SU-DHL-6 (cell line): ENCODE measurements at regions not wholly inside any gene's neighbourhood (a gene's known extent, or its start where the extent isn't known, plus 50 kb on each side); places are given as distances from the start of the nearest gene placed in this dataset.

Experiments used
- EZH2phosphoT487 ChIP-seq: fragments of 200-600 bp; sonication (generic), shearing (Covaris generic); conservative IDR thresholded peaks from 2 replicates; pipeline ENCODE4 v1.6.1; 2018; ENCODE audit warnings: mild to moderate bottlenecking, antibody characterized with exemption, low read length, moderate library complexity, mixed read lengths
- TF ChIP-seq, protein P1 (sequence below): fragments of 200-600 bp; sonication (generic); IDR thresholded peaks from one replicate; pipeline ENCODE4 v1.5.1; 2017; ENCODE audit warnings: antibody characterized with exemption, mild to moderate bottlenecking, low read length, moderate library complexity; ENCODE audit not compliant: insufficient read depth, poor library complexity, severe bottlenecking

DNA sequence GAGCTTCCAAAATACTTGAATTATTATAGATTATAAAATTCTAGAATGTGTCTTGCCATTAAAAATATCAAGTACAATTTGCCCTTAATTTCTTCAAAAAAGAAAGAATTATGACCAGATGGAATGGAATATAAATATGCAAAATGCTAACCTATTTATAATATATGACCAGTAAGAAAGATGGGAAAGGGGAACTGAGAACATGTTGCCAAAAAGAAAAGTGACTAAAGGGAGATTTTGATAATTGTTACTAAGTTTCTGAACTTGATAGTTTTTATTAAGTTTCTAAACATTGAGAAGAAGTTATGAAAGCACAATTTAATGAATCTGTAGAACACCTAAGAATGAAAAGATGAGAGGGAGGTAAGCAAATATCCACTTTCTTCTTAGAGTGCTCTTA is 188.4 kb upstream of the NR4A3 start:
- TF ChIP-seq, protein P1, sequence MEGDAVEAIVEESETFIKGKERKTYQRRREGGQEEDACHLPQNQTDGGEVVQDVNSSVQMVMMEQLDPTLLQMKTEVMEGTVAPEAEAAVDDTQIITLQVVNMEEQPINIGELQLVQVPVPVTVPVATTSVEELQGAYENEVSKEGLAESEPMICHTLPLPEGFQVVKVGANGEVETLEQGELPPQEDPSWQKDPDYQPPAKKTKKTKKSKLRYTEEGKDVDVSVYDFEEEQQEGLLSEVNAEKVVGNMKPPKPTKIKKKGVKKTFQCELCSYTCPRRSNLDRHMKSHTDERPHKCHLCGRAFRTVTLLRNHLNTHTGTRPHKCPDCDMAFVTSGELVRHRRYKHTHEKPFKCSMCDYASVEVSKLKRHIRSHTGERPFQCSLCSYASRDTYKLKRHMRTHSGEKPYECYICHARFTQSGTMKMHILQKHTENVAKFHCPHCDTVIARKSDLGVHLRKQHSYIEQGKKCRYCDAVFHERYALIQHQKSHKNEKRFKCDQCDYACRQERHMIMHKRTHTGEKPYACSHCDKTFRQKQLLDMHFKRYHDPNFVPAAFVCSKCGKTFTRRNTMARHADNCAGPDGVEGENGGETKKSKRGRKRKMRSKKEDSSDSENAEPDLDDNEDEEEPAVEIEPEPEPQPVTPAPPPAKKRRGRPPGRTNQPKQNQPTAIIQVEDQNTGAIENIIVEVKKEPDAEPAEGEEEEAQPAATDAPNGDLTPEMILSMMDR, result no peak
- TF ChIP-seq EZH2phosphoT487, result no peak
